ENCODE measurements at regions not wholly inside any gene's neighbourhood (a gene's known extent, or its start where the extent isn't known, plus 50 kb on each side); places are given as distances from the start of the nearest gene placed in this dataset.

DNA sequence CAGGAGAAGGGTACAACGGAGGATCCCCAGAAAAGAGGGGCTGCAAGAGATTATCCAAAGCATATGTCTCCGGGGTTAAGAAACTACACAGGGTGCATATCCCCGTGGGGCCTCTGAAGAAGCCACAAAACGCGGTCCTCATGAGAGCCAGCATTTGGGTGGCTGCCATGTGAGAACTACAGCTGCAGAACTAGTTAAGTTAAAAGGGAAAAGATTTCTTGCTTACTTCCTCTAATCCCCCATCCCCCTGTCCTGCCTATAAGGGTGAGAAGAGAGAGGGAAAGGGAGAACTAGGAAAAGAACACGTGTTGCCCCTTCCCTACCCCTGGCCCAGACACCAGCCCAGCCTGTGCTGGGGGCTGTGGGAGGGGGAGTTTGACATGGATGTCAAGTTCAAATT lies 70.4 kb upstream of the PCSK6 start:
- H3K4me1 ChIP-seq (ENCODE audit: control insufficient read depth in 1 of 2, low read depth in 2 of 2), result no peaks in the 10 kb centered on the region
- DNase-seq (ENCODE audit: low spot score) (no peak), ATAC-seq (ENCODE audit: insufficient number of reproducible peaks, low FRiP score, low read depth) (no peak)
- no peak overlapping the region for H3K27ac ChIP-seq
- no peaks in the 10 kb centered on the region for H3K9me3 ChIP-seq
- no peak overlapping the region for H3K4me3 ChIP-seq
- H3K27me3 ChIP-seq (replicated peaks; ENCODE audit: insufficient read depth), result no peaks in the 10 kb centered on the region
- TF ChIP-seq, protein P1, sequence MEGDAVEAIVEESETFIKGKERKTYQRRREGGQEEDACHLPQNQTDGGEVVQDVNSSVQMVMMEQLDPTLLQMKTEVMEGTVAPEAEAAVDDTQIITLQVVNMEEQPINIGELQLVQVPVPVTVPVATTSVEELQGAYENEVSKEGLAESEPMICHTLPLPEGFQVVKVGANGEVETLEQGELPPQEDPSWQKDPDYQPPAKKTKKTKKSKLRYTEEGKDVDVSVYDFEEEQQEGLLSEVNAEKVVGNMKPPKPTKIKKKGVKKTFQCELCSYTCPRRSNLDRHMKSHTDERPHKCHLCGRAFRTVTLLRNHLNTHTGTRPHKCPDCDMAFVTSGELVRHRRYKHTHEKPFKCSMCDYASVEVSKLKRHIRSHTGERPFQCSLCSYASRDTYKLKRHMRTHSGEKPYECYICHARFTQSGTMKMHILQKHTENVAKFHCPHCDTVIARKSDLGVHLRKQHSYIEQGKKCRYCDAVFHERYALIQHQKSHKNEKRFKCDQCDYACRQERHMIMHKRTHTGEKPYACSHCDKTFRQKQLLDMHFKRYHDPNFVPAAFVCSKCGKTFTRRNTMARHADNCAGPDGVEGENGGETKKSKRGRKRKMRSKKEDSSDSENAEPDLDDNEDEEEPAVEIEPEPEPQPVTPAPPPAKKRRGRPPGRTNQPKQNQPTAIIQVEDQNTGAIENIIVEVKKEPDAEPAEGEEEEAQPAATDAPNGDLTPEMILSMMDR (IDR thresholded peaks at IDR 0.05), result no peak
- H3K36me3 ChIP-seq, result no peaks in the 10 kb centered on the region

- TF ChIP-seq, protein P1 (IDR thresholded peaks at IDR 0.05), result no peak
- H3K9me3 ChIP-seq, result no peaks in the 10 kb centered on the region
- no peak for DNase-seq (ENCODE audit: low spot score)
- ATAC-seq (ENCODE audit: insufficient number of reproducible peaks, low FRiP score, low read depth), result no peak
- H3K4me1 ChIP-seq (ENCODE audit: control insufficient read depth in 1 of 2, low read depth in 2 of 2), result no peaks in the 10 kb centered on the region
- H3K27ac ChIP-seq, result no peak overlapping the region
- no peak overlapping the region for H3K4me3 ChIP-seq
- no peaks in the 10 kb centered on the region for H3K27me3 ChIP-seq (replicated peaks; ENCODE audit: insufficient read depth)
- no peaks in the 10 kb centered on the region for H3K36me3 ChIP-seq
Observed at GRCh38 chr15:101558221-101558941, 68.9 kb upstream of the PCSK6 start.

- no peaks in the 10 kb centered on the region for H3K27me3 ChIP-seq (replicated peaks; ENCODE audit: insufficient read depth)
- H3K4me1 ChIP-seq (ENCODE audit: control insufficient read depth in 1 of 2, low read depth in 2 of 2), result no peaks in the 10 kb centered on the region
- ATAC-seq (ENCODE audit: insufficient number of reproducible peaks, low FRiP score, low read depth), result no peak
- TF ChIP-seq, protein P1 (IDR thresholded peaks at IDR 0.05), result no peak
- H3K36me3 ChIP-seq, result no peaks in the 10 kb centered on the region
- no peak overlapping the region for H3K27ac ChIP-seq
- no peak overlapping the region for H3K4me3 ChIP-seq
- DNase-seq (ENCODE audit: low spot score), result no peak
- no peaks in the 10 kb centered on the region for H3K9me3 ChIP-seq
Observed at GRCh38 chr15:101556273-101556672, 66.8 kb upstream of the PCSK6 start.

GRCh38 chr15:101554115-101554915 lies 64.8 kb upstream of the PCSK6 start:
- H3K9me3 ChIP-seq, result no peaks in the 10 kb centered on the region
- H3K27ac ChIP-seq, result no peak overlapping the region
- no peak for ATAC-seq (ENCODE audit: insufficient number of reproducible peaks, low FRiP score, low read depth)
- no peak overlapping the region for H3K4me3 ChIP-seq
- no peaks in the 10 kb centered on the region for H3K36me3 ChIP-seq
- no peak for DNase-seq (ENCODE audit: low spot score)
- TF ChIP-seq, protein P1 (IDR thresholded peaks at IDR 0.05), result no peak
- H3K4me1 ChIP-seq (ENCODE audit: control insufficient read depth in 1 of 2, low read depth in 2 of 2), result no peaks in the 10 kb centered on the region
- H3K27me3 ChIP-seq (replicated peaks; ENCODE audit: insufficient read depth), result no peaks in the 10 kb centered on the region

DNA sequence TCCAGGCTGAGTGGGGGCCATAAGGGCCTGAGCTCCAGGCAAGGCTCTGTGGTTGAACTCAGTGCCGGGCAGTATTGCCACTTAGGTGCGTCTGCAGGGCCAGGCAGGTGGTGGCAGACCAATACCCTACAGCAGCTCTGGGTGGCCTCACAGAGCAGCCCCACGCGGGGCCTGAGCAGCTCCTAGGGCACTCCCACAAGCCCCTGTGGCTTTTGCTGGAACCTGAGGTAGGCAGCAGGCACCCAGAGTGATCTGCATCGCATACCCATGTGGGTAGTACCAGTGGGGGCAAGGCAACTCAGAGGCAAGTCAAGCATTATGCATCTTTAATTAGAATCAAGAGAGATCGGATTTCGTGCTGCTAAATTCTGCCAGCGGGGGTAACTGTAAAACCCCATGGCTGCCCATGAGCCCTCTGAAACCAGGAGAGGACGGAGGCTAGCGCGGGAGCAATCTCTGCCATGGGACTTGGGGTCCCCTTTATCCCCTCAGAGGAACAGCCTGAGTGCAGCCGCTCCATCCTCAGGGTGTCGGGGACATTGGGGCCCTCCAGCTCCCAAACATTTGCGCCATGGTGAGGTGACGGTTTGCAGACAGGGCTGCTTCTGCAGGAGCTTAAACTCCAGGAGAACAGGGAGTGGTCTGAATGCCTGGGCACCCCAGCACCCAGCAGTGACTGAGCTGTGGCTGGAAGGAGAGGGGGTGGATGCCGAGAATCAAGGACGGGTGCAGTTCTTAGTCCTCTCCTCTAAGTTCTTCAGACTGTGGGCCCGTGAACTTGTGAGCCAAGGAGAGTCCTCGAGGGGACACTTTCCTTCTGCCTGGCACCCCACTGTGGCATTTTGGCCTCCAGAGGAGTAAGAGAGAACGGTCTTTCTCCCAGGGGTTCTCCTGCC lies 62.4 kb upstream of the PCSK6 start:
- no peak for ATAC-seq (ENCODE audit: insufficient number of reproducible peaks, low FRiP score, low read depth)
- Histone ChIP-seq H3K4me1 (ENCODE audit: control insufficient read depth in 1 of 2, low read depth in 2 of 2) (no peaks in the 10 kb centered on the region), H3K9me3 (no peaks in the 10 kb centered on the region), H3K27ac (no peak overlapping the region), H3K4me3 (no peak overlapping the region), H3K36me3 (no peaks in the 10 kb centered on the region), H3K27me3 (replicated peaks; ENCODE audit: insufficient read depth) (no peaks in the 10 kb centered on the region)
- TF ChIP-seq, protein P1 (IDR thresholded peaks at IDR 0.05), result no peak
- DNase-seq (ENCODE audit: low spot score), result no peak

Measured in thoracic aorta (tissue), 2 donors.